OCI-LY7 (cell line): ENCODE measurements at regions not wholly inside any gene's neighbourhood (a gene's known extent, or its start where the extent isn't known, plus 50 kb on each side); places are given as distances from the start of the nearest gene placed in this dataset.

Experiments
- BruUV-seq: library from RNA; stranded (reverse); fragments of 400-500 nt; replicated peaks from 2 replicates; lab custom pipeline; 2021; lab: Mats Ljungman, UMichigan
- CTCF ChIA-PET: fragments of 300-600 bp; sonication (Branson Sonifier 250); formaldehyde crosslinking; loops from one replicate; lab custom pipeline; 2022; ENCODE audit warnings: antibody characterized with exemption; ENCODE audit not compliant: unreplicated experiment; lab: Charles Lee
- POLR2A ChIA-PET: fragments of 300-600 bp; sonication (Branson Sonifier 250); formaldehyde crosslinking; loops from one replicate; lab custom pipeline; 2022; ENCODE audit warnings: antibody characterized with exemption; lab: Charles Lee
- DNase-seq: peaks from one replicate; pipeline ENCODE4 v3.0.0-alpha.2; 2015; ENCODE audit warnings: low spot score
- H2AFZ ChIP-seq: fragments of 200-600 bp; sonication (generic), shearing (Covaris generic); 2 replicates; pipeline ENCODE4 v1.6.1; 2014; ENCODE audit warnings: mild to moderate bottlenecking, antibody characterized with exemption, low read length, moderate library complexity
- H3K27ac ChIP-seq: fragments of 200-600 bp; sonication (generic); 2 replicates; pipeline ENCODE4 v1.5.1; 2014; ENCODE audit warnings: mixed run types, low read depth, mild to moderate bottlenecking, moderate library complexity, low read length, inconsistent platforms; ENCODE audit not compliant: poor library complexity, severe bottlenecking
- H3K36me3 ChIP-seq: fragments of 200-600 bp; sonication (generic); 2 replicates; pipeline ENCODE4 v1.6.1; 2014; ENCODE audit warnings: mild to moderate bottlenecking, antibody characterized with exemption, low read length, moderate library complexity, mixed read lengths; ENCODE audit not compliant: insufficient read depth
- H3K4me1 ChIP-seq: fragments of 200-600 bp; sonication (generic); 2 replicates; pipeline ENCODE4 v1.5.1; 2014; ENCODE audit warnings: mild to moderate bottlenecking, low read length; ENCODE audit not compliant: insufficient read depth, poor library complexity, severe bottlenecking
- H3K4me2 ChIP-seq: fragments of 200-600 bp; sonication (generic); 2 replicates; pipeline ENCODE4 v1.6.1; 2014; ENCODE audit warnings: mild to moderate bottlenecking, low read length
- H3K4me3 ChIP-seq: fragments of 200-600 bp; sonication (generic); 2 replicates; pipeline ENCODE4 v1.5.1; 2014; ENCODE audit warnings: mild to moderate bottlenecking, low read depth, low read length; ENCODE audit not compliant: poor library complexity, severe bottlenecking
- H3K79me2 ChIP-seq: fragments of 200-600 bp; sonication (generic); 2 replicates; pipeline ENCODE4 v1.6.1; 2016; ENCODE audit warnings: low read depth, mild to moderate bottlenecking, low read length, moderate library complexity, mixed read lengths; ENCODE audit not compliant: insufficient read depth
- H3K9me2 ChIP-seq: fragments of 200-600 bp; sonication (generic); 2 replicates; pipeline ENCODE4 v1.6.1; 2016; ENCODE audit warnings: mild to moderate bottlenecking, low read length, mixed read lengths; ENCODE audit not compliant: insufficient read depth
- H3K9me3 ChIP-seq: fragments of 200-600 bp; sonication (generic); 2 replicates; pipeline ENCODE4 v1.6.1; 2014; ENCODE audit warnings: mild to moderate bottlenecking, mixed run types, low read length, mixed read lengths
- H4K20me1 ChIP-seq: fragments of 200-600 bp; sonication (generic); 2 replicates; pipeline ENCODE4 v1.6.1; 2014; ENCODE audit warnings: mild to moderate bottlenecking, antibody characterized with exemption, low read length, moderate library complexity, mixed read lengths; ENCODE audit not compliant: insufficient read depth
- EZH2phosphoT487 ChIP-seq: fragments of 200-600 bp; sonication (generic); IDR thresholded peaks from 2 replicates; pipeline ENCODE4 v1.6.1; 2018; ENCODE audit warnings: low read depth, borderline replicate concordance, mild to moderate bottlenecking, mixed run types, antibody characterized with exemption, low read length, moderate library complexity, mixed read lengths
- intact Hi-C: fragments of 100-400 bp; cut with micrococcal nuclease; formaldehyde crosslinking; loops from one replicate; pipeline ENCODE4 v1.10.0; 2022; ENCODE audit not compliant: unreplicated experiment
- TF ChIP-seq, protein P1 (sequence below): fragments of 200-600 bp; sonication (generic); conservative IDR thresholded peaks from 2 replicates; pipeline ENCODE4 v1.5.1; 2014; ENCODE audit warnings: mild to moderate bottlenecking, antibody characterized with exemption, low read length, moderate library complexity, mixed read lengths

DNA sequence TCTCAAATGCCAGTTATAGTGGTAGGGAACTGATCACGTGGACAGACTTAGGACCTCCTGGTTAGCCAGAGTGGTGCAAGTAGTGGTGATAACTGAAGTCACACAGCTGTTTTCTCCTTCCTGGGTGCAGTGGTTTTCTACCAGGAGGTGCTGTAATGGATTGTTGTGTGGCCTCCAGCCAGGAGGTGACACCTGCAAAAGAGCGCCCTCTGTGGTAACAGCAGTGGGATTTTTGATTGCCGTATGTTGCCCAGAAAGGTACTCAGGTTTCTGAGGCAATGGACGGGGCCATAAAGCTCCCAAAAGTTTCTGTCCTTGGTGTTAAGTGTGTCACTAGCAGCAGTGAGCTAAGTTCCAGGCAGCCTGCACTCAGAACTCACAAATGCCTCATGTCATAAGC is 1358.1 kb upstream of the DDX18 start:
- intact Hi-C loops: no loop called here
- POLR2A ChIA-PET: no interaction called here
- H3K4me2 ChIP-seq: no peak overlapping the region
- no peaks in the 10 kb centered on the region for H4K20me1 ChIP-seq
- no TSS peak for BruUV-seq
- H3K9me2 ChIP-seq: no peaks in the 10 kb centered on the region
- H3K4me1 ChIP-seq: no peaks in the 10 kb centered on the region
- H3K9me3 ChIP-seq: no peaks in the 10 kb centered on the region
- CTCF ChIA-PET: no interaction called here
- no peak overlapping the region for H3K27ac ChIP-seq
- H3K4me3 ChIP-seq: no peak overlapping the region
- no peaks in the 10 kb centered on the region for H3K36me3 ChIP-seq
- no peak for TF ChIP-seq EZH2phosphoT487
- TF ChIP-seq, protein P1, sequence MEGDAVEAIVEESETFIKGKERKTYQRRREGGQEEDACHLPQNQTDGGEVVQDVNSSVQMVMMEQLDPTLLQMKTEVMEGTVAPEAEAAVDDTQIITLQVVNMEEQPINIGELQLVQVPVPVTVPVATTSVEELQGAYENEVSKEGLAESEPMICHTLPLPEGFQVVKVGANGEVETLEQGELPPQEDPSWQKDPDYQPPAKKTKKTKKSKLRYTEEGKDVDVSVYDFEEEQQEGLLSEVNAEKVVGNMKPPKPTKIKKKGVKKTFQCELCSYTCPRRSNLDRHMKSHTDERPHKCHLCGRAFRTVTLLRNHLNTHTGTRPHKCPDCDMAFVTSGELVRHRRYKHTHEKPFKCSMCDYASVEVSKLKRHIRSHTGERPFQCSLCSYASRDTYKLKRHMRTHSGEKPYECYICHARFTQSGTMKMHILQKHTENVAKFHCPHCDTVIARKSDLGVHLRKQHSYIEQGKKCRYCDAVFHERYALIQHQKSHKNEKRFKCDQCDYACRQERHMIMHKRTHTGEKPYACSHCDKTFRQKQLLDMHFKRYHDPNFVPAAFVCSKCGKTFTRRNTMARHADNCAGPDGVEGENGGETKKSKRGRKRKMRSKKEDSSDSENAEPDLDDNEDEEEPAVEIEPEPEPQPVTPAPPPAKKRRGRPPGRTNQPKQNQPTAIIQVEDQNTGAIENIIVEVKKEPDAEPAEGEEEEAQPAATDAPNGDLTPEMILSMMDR: no peak
- no peak for DNase-seq
- no peaks in the 10 kb centered on the region for H3K79me2 ChIP-seq
- no peak overlapping the region for H2AFZ ChIP-seq

DNA sequence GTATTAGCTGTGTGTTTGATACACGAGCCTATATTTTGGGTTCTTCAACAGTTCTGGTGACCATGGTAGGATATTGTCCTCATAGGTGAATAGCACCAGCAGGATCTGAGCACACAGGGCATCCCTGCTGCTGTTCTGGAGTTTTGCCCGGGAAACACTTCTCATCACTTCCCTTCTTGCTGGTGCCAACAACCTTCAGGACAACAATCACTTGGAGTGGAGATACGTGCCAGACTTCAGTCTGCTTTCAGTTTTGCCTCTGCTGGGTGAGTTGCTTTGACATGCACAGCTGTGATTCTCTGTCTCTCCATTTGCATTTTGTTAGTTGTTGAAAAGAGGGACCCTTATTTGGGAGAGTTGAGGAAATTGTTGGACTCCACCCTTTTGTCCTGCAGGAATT is 1347.2 kb upstream of the DDX18 start:
- Histone ChIP-seq H3K27ac (no peak overlapping the region), H3K9me2 (no peaks in the 10 kb centered on the region), H3K36me3 (no peaks in the 10 kb centered on the region), H3K4me3 (no peak overlapping the region), H4K20me1 (no peaks in the 10 kb centered on the region), H2AFZ (no peak overlapping the region), H3K9me3 (no peaks in the 10 kb centered on the region), H3K79me2 (no peaks in the 10 kb centered on the region), H3K4me2 (no peak overlapping the region), H3K4me1 (no peaks in the 10 kb centered on the region)
- POLR2A ChIA-PET: no interaction called here
- DNase-seq: no peak
- TF ChIP-seq, protein P1: no peak
- no peak for TF ChIP-seq EZH2phosphoT487
- BruUV-seq: no TSS peak
- CTCF ChIA-PET: no interaction called here
- intact Hi-C loops: no loop called here

DNA sequence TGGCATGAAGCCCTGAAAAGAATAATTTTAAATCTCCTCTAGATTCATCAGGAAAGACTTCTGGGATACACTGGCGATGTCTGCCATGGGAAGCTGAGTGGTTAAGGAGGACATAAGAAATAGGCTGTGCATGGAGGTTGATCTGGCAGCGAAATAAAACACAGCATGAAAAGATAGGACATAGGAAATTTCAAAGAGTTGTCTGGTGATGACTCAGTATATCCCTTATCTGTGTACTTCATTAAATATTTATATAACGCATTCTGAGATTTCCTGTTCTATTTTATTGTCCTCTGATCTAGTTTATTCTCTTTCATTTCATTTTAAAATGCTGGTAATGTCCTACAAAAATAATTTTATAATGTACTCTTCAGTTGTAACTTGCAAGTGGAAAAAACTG is 1337.3 kb upstream of the DDX18 start:
- H3K4me3 ChIP-seq: no peak overlapping the region
- no peaks in the 10 kb centered on the region for H3K9me2 ChIP-seq
- no peak overlapping the region for H3K27ac ChIP-seq
- no peak overlapping the region for H2AFZ ChIP-seq
- ChIA-PET CTCF (no interaction called here), POLR2A (no interaction called here)
- no peak for DNase-seq
- H3K36me3 ChIP-seq: no peaks in the 10 kb centered on the region
- no peaks in the 10 kb centered on the region for H3K9me3 ChIP-seq
- BruUV-seq: no TSS peak
- no peak overlapping the region for H3K4me2 ChIP-seq
- intact Hi-C loops: no loop called here
- H4K20me1 ChIP-seq: no peaks in the 10 kb centered on the region
- H3K4me1 ChIP-seq: no peaks in the 10 kb centered on the region
- TF ChIP-seq, protein P1: no peak
- H3K79me2 ChIP-seq: no peaks in the 10 kb centered on the region
